Mononuclear cell (primary cell): ENCODE measurements at regions not wholly inside any gene's neighbourhood (a gene's known extent, or its start where the extent isn't known, plus 50 kb on each side); places are given as distances from the start of the nearest gene placed in this dataset.
"Not testable (repeated sequence)": the region's sequence is repeated elsewhere in the genome, so short reads cannot be mapped to it uniquely, and the experiment has no call there.

Source experiments
- H3K27me3 ChIP-seq: 2 replicates; pipeline ENCODE4 v1.6.0; 2011; ENCODE audit warnings: low read length, control low read depth; ENCODE audit not compliant: insufficient read depth
- H3K4me1 ChIP-seq: 2 replicates; pipeline ENCODE4 v1.5.1; 2011; ENCODE audit warnings: mild to moderate bottlenecking, low read length, control low read depth; ENCODE audit not compliant: insufficient read depth
- H3K4me3 ChIP-seq: 2 replicates; pipeline ENCODE4 v1.5.1; 2011; ENCODE audit warnings: mild to moderate bottlenecking, low read length, moderate library complexity
- H3K9me3 ChIP-seq: 2 replicates; pipeline ENCODE4 v1.5.1; 2011; ENCODE audit warnings: low read depth, mild to moderate bottlenecking, control low read depth, low read length

- Histone ChIP-seq H3K9me3 (no peaks in the 10 kb centered on the region), H3K4me1 (no peaks in the 10 kb centered on the region), H3K4me3 (no peak overlapping the region), H3K27me3 (no peaks in the 10 kb centered on the region)
Measured at GRCh38 chr11:8765294-8765693, 82.7 kb downstream of the RPL27A start.

- H3K4me3 ChIP-seq, result no peak overlapping the region
- no peaks in the 10 kb centered on the region for H3K27me3 ChIP-seq
- no peaks in the 10 kb centered on the region for H3K9me3 ChIP-seq
- no peaks in the 10 kb centered on the region for H3K4me1 ChIP-seq
Measured at GRCh38 chr11:8766043-8766987, 83.7 kb downstream of the RPL27A start.

GRCh38 chr11:8766988-8767374, 84.4 kb downstream of the RPL27A start:
- Histone ChIP-seq H3K27me3 (no peaks in the 10 kb centered on the region), H3K9me3 (no peaks in the 10 kb centered on the region), H3K4me1 (no peaks in the 10 kb centered on the region), H3K4me3 (no peak overlapping the region)

GRCh38 chr11:8767466-8768142, 85.0 kb downstream of the RPL27A start:
- Histone ChIP-seq H3K4me3 (no peak overlapping the region), H3K27me3 (no peaks in the 10 kb centered on the region), H3K9me3 (no peaks in the 10 kb centered on the region), H3K4me1 (no peaks in the 10 kb centered on the region)

- Histone ChIP-seq H3K4me1 (no peaks in the 10 kb centered on the region), H3K4me3 (no peak overlapping the region), H3K9me3 (no peaks in the 10 kb centered on the region), H3K27me3 (no peaks in the 10 kb centered on the region)
Measured at GRCh38 chr11:8768625-8769333, 86.2 kb downstream of the RPL27A start.

- Histone ChIP-seq H3K4me1 (no peaks in the 10 kb centered on the region), H3K4me3 (no peak overlapping the region), H3K27me3 (no peaks in the 10 kb centered on the region), H3K9me3 (no peaks in the 10 kb centered on the region)
Measured at GRCh38 chr11:8772571-8773519, 90.3 kb downstream of the RPL27A start.

- H3K4me3 ChIP-seq, result no peak overlapping the region
- H3K27me3 ChIP-seq, result no peaks in the 10 kb centered on the region
- no peaks in the 10 kb centered on the region for H3K4me1 ChIP-seq
- no peaks in the 10 kb centered on the region for H3K9me3 ChIP-seq
Measured at GRCh38 chr11:8773916-8774539, 91.4 kb downstream of the RPL27A start.

- not testable (repeated sequence) for H3K9me3 ChIP-seq, H3K27me3 ChIP-seq, H3K4me3 ChIP-seq, H3K4me1 ChIP-seq
Measured at GRCh38 chr11:8774916-8775315, 92.3 kb downstream of the RPL27A start.

- Histone ChIP-seq H3K27me3 (no peaks in the 10 kb centered on the region), H3K4me1 (no peaks in the 10 kb centered on the region), H3K4me3 (no peak overlapping the region), H3K9me3 (no peaks in the 10 kb centered on the region)
Measured at GRCh38 chr11:8775332-8775731, 92.7 kb downstream of the RPL27A start.

GRCh38 chr11:8775734-8776133, 93.1 kb downstream of the RPL27A start:
- no peaks in the 10 kb centered on the region for H3K9me3 ChIP-seq
- no peaks in the 10 kb centered on the region for H3K27me3 ChIP-seq
- no peaks in the 10 kb centered on the region for H3K4me1 ChIP-seq
- H3K4me3 ChIP-seq, result no peak overlapping the region

- Histone ChIP-seq H3K4me1 (no peaks in the 10 kb centered on the region), H3K4me3 (no peak overlapping the region), H3K9me3 (no peaks in the 10 kb centered on the region), H3K27me3 (no peaks in the 10 kb centered on the region)
Measured at GRCh38 chr11:8776209-8776608, 93.6 kb downstream of the RPL27A start.

GRCh38 chr11:8777907-8778767, 95.5 kb downstream of the RPL27A start:
- no peaks in the 10 kb centered on the region for H3K4me1 ChIP-seq
- no peaks in the 10 kb centered on the region for H3K9me3 ChIP-seq
- no peaks in the 10 kb centered on the region for H3K27me3 ChIP-seq

GRCh38 chr11:8779107-8779506, 96.5 kb downstream of the RPL27A start:
- Histone ChIP-seq H3K27me3 (no peaks in the 10 kb centered on the region), H3K4me3 (no peak overlapping the region), H3K9me3 (no peaks in the 10 kb centered on the region), H3K4me1 (no peaks in the 10 kb centered on the region)

More at GRCh38 chr11:8777907-8778767, 95.5 kb downstream of the RPL27A start:
- H3K4me3 ChIP-seq, result no peak overlapping the region
